ENCODE measurements at regions not wholly inside any gene's neighbourhood (a gene's known extent, or its start where the extent isn't known, plus 50 kb on each side); places are given as distances from the start of the nearest gene placed in this dataset.

GRCh38 chr4:1497189-1497801 is 91.1 kb upstream of the NKX1-1 start:
- TF ChIP-seq SUZ12 (IDR thresholded peaks at IDR 0.05; ENCODE audit: extremely low read depth, insufficient read depth, insufficient read length) = no peak
- no peak for TF ChIP-seq YY1 (IDR thresholded peaks at IDR 0.05; ENCODE audit: insufficient read depth, insufficient read length)
